WERI-Rb-1 (cell line): ENCODE measurements at regions not wholly inside any gene's neighbourhood (a gene's known extent, or its start where the extent isn't known, plus 50 kb on each side); places are given as distances from the start of the nearest gene placed in this dataset.

Experiments
- DNase-seq: peaks from one replicate; pipeline ENCODE4 v3.0.0-alpha.2; 2020
- H3K27ac ChIP-seq: fragments of 250-450 bp; sonication (Bioruptor Pico); 2 replicates; pipeline ENCODE4 v1.5.1; 2020; ENCODE audit warnings: mild to moderate bottlenecking, moderate library complexity
- H3K27me3 ChIP-seq: fragments of 250-450 bp; sonication (Bioruptor Pico); 2 replicates; pipeline ENCODE4 v1.5.1; 2021; ENCODE audit warnings: mild to moderate bottlenecking, low read depth, moderate library complexity; ENCODE audit not compliant: insufficient read depth, severe bottlenecking
- H3K36me3 ChIP-seq: fragments of 250-450 bp; sonication (Bioruptor Pico); 2 replicates; pipeline ENCODE4 v1.5.1; 2020; ENCODE audit warnings: mild to moderate bottlenecking, moderate library complexity
- H3K4me3 ChIP-seq: 2 replicates; pipeline ENCODE4 v1.5.1; 2011; ENCODE audit warnings: low read depth, mild to moderate bottlenecking, control low read depth, low read length
- H3K9me3 ChIP-seq: fragments of 250-450 bp; sonication (Bioruptor Pico); 2 replicates; pipeline ENCODE4 v1.5.1; 2021; ENCODE audit warnings: mild to moderate bottlenecking, moderate library complexity; ENCODE audit not compliant: severe bottlenecking
- TF ChIP-seq, protein P1 (sequence below): IDR thresholded peaks from 2 replicates; pipeline ENCODE4 v1.5.1; 2011; ENCODE audit warnings: low read depth, mild to moderate bottlenecking, control low read depth, inconsistent platforms, low read length

GRCh38 chr9:108473209-108474112 lies 382.3 kb downstream of the ACTL7B start:
- Histone ChIP-seq H3K27me3 (no peaks in the 10 kb centered on the region), H3K27ac (no peak overlapping the region), H3K4me3 (no peak overlapping the region), H3K36me3 (peaks cover 2% of the 10 kb centered on the region; the same call in 1 of the 2 replicates), H3K9me3 (no peaks in the 10 kb centered on the region)
- DNase-seq, result no peak
- TF ChIP-seq, protein P1, sequence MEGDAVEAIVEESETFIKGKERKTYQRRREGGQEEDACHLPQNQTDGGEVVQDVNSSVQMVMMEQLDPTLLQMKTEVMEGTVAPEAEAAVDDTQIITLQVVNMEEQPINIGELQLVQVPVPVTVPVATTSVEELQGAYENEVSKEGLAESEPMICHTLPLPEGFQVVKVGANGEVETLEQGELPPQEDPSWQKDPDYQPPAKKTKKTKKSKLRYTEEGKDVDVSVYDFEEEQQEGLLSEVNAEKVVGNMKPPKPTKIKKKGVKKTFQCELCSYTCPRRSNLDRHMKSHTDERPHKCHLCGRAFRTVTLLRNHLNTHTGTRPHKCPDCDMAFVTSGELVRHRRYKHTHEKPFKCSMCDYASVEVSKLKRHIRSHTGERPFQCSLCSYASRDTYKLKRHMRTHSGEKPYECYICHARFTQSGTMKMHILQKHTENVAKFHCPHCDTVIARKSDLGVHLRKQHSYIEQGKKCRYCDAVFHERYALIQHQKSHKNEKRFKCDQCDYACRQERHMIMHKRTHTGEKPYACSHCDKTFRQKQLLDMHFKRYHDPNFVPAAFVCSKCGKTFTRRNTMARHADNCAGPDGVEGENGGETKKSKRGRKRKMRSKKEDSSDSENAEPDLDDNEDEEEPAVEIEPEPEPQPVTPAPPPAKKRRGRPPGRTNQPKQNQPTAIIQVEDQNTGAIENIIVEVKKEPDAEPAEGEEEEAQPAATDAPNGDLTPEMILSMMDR, result no peak

DNA sequence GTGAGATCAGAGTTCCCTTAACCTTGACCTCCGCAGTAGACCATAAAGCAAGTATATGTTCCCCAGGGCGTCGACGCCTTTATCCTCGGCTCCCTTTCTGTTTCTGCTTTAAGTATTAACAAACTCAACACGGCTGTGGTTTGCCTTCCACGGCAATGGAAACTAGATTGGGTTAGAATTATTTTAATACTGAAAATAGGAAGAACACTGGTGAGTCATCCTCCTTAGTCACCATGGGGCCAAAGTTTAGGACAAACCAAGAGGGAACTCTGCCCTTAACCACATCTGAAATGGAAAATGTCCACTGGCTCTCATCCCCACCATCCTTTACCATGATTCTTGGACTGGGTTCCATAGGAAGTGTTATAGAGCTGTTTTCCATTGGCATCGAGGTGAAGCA lies 386.1 kb downstream of the ACTL7B start:
- Histone ChIP-seq H3K27me3 (no peaks in the 10 kb centered on the region), H3K27ac (no peak overlapping the region), H3K4me3 (no peak overlapping the region), H3K36me3 (peaks cover 2% of the 10 kb centered on the region; the same call in 1 of the 2 replicates), H3K9me3 (no peaks in the 10 kb centered on the region)
- no peak for DNase-seq
- TF ChIP-seq, protein P1, result no peak

DNA sequence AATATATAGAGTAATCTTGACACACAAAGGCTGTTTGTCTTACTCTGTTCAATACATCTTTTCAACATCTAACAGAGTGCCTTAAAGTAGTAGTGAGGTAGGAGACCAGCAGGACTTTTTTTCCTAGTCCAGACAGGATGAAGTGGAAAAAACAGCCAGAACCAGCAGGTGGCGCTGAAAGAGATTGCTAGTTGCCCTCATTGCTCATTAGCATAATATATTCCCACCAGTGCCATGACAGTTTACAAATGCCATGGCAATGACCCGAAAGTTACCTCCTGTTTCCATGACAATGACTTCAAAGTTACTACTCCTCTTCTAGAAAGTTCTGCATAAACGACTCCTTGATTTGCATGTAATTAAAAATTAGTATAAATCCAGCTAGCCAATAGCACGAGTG lies 387.4 kb downstream of the ACTL7B start:
- H3K9me3 ChIP-seq, result no peaks in the 10 kb centered on the region
- H3K4me3 ChIP-seq, result no peak overlapping the region
- DNase-seq, result peak; percentile 75
- no peaks in the 10 kb centered on the region for H3K27me3 ChIP-seq
- TF ChIP-seq, protein P1, result peak; percentile 78
- no peak overlapping the region for H3K27ac ChIP-seq
- H3K36me3 ChIP-seq, result peaks cover 2% of the 10 kb centered on the region; the same call in 1 of the 2 replicates

GRCh38 chr9:108467653-108468324 lies 388.0 kb downstream of the ACTL7B start:
- no peak overlapping the region for H3K4me3 ChIP-seq
- H3K27ac ChIP-seq, result no peak overlapping the region
- 0 out of 2 replicates have a peak, but pooled peaks cover 2% of the 10 kb centered on the region for H3K36me3 ChIP-seq

GRCh38 chr9:108467161-108467560 lies 388.6 kb downstream of the ACTL7B start:
- no peaks in the 10 kb centered on the region for H3K27me3 ChIP-seq
- no peaks in the 10 kb centered on the region for H3K9me3 ChIP-seq
- no peak overlapping the region for H3K27ac ChIP-seq
- no peak for DNase-seq
- H3K36me3 ChIP-seq, result 0 out of 2 replicates have a peak, but pooled peaks cover 2% of the 10 kb centered on the region
- H3K4me3 ChIP-seq, result no peak overlapping the region
- TF ChIP-seq, protein P1, result no peak

More at GRCh38 chr9:108467653-108468324, 388.0 kb downstream of the ACTL7B start:
- no peaks in the 10 kb centered on the region for H3K9me3 ChIP-seq
- DNase-seq, result no peak
- H3K27me3 ChIP-seq, result no peaks in the 10 kb centered on the region
- TF ChIP-seq, protein P1, result no peak
